GM12891 (cell line): ENCODE measurements at regions not wholly inside any gene's neighbourhood (a gene's known extent, or its start where the extent isn't known, plus 50 kb on each side); places are given as distances from the start of the nearest gene placed in this dataset.
"Not testable (repeated sequence)": the region's sequence is repeated elsewhere in the genome, so short reads cannot be mapped to it uniquely, and the experiment has no call there.

ENCODE experiments used
- POLR2A ChIP-seq: IDR thresholded peaks from 2 replicates; pipeline ENCODE4 v1.6.1; 2011; ENCODE audit warnings: low read depth, low read length, control low read depth
- POLR2AphosphoS5 ChIP-seq: IDR thresholded peaks from 2 replicates; pipeline ENCODE4 v1.6.1; 2011; ENCODE audit warnings: low read depth, low read length, control low read depth
- POU2F2 ChIP-seq: IDR thresholded peaks from 2 replicates; pipeline ENCODE4 v1.6.1; 2011; ENCODE audit warnings: low read depth, mild to moderate bottlenecking, control low read depth, low read length, moderate library complexity
- SPI1 ChIP-seq: IDR thresholded peaks from 2 replicates; pipeline ENCODE4 v1.6.1; 2011; ENCODE audit warnings: low read depth, low read length, control low read depth
- TAF1 ChIP-seq: IDR thresholded peaks from 2 replicates; pipeline ENCODE4 v1.6.1; 2011; ENCODE audit warnings: low read depth, low read length, control low read depth

DNA sequence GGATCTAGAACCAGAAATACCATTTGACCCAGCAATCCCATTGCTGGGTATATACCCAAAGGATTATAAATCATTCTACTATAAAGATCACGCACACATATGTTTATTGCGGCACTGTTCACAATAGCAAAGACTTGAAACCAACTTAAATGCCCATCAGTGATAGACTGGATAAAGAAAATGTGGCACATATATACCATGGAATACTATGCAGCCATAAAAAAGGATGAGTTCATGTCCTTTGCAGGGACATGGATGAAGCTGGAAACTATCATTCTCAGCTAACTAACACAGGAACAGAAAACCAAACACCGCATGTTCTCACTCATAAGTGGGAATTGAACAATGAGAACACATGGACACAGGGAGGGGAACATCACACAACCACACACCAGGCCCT lies 93.2 kb upstream of the MYO3A start:
- not testable (repeated sequence) for TF ChIP-seq POLR2AphosphoS5, TAF1, POLR2A, SPI1, POU2F2
